ENCODE measurements at regions not wholly inside any gene's neighbourhood (a gene's known extent, or its start where the extent isn't known, plus 50 kb on each side); places are given as distances from the start of the nearest gene placed in this dataset.

DNA sequence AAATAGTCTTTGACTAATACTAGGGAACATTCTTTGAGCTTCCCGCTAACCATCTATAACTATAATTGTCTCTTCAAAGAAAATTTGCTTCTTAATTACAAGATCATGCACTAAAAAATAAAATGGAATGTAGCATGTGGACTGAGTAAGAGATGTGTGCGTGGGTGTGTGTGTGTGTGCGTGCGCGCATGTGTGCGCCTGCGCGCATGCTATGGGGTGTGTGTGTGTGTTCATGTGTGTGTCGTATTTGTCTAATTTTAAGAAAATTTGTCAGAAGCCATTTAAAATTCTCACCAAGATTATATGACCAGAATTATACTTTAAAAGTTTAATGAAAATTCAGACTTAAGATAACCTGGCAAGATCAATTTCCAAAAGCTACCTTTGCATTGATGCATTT, 593.0 kb downstream of the ACTL7B start:
- TF ChIP-seq, protein P1, sequence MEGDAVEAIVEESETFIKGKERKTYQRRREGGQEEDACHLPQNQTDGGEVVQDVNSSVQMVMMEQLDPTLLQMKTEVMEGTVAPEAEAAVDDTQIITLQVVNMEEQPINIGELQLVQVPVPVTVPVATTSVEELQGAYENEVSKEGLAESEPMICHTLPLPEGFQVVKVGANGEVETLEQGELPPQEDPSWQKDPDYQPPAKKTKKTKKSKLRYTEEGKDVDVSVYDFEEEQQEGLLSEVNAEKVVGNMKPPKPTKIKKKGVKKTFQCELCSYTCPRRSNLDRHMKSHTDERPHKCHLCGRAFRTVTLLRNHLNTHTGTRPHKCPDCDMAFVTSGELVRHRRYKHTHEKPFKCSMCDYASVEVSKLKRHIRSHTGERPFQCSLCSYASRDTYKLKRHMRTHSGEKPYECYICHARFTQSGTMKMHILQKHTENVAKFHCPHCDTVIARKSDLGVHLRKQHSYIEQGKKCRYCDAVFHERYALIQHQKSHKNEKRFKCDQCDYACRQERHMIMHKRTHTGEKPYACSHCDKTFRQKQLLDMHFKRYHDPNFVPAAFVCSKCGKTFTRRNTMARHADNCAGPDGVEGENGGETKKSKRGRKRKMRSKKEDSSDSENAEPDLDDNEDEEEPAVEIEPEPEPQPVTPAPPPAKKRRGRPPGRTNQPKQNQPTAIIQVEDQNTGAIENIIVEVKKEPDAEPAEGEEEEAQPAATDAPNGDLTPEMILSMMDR (IDR thresholded peaks at IDR 0.05): no peak
- TF ChIP-seq EP300 (IDR thresholded peaks at IDR 0.05; ENCODE audit: low read depth) (no peak), POLR2AphosphoS5 (IDR thresholded peaks at IDR 0.05) (no peak), POLR2A (IDR thresholded peaks at IDR 0.05) (no peak)

Data from transverse colon (tissue), 4 donors.